IMR-90 (cell line): ENCODE measurements at regions not wholly inside any gene's neighbourhood (a gene's known extent, or its start where the extent isn't known, plus 50 kb on each side); places are given as distances from the start of the nearest gene placed in this dataset.

Source experiments
- ATAC-seq: fragments of 200-7000 bp; cut with Tn5 transposase; 2 replicates; pipeline ENCODE4 v1.9.1; 2020; ENCODE audit warnings: low read depth, mild to moderate bottlenecking, moderate library complexity
- BruUV-seq: library from RNA; stranded (reverse); fragments of 400-500 nt; replicated peaks from 2 replicates; lab custom pipeline; 2021; lab: Mats Ljungman, UMichigan
- CTCF ChIA-PET: fragments of 300-600 bp; formaldehyde crosslinking; extraction: SDS; loops from one replicate; lab custom pipeline; 2021; ENCODE audit warnings: antibody characterized with exemption; lab: Yijun Ruan, JAX
- POLR2A ChIA-PET: fragments of 300-600 bp; sonication (Branson Sonifier 250); formaldehyde crosslinking; loops from one replicate; lab custom pipeline; 2022; ENCODE audit warnings: antibody characterized with exemption; ENCODE audit not compliant: unreplicated experiment; lab: Charles Lee
- DNase-seq: peaks from one replicate; pipeline ENCODE4 v3.0.0; 2013
- H2AFZ ChIP-seq: replicated peaks from 2 replicates; pipeline ENCODE3; 2013; ENCODE audit warnings: low read length, mild to moderate bottlenecking; ENCODE audit not compliant: poor library complexity
- H2AK5ac ChIP-seq: 2 replicates; pipeline ENCODE4 v1.6.1; 2013; ENCODE audit warnings: low read depth, low read length, inconsistent platforms
- H2AK9ac ChIP-seq: replicated peaks from 2 replicates; pipeline ENCODE3; 2013; ENCODE audit warnings: mild to moderate bottlenecking, low read depth, low read length, moderate library complexity; ENCODE audit not compliant: poor library complexity
- H2BK120ac ChIP-seq: 2 replicates; pipeline ENCODE4 v1.6.1; 2013; ENCODE audit warnings: low read depth, low read length, inconsistent platforms
- H2BK15ac ChIP-seq: 3 replicates; pipeline ENCODE4 v1.6.1; 2013; ENCODE audit warnings: low read depth, low read length, inconsistent platforms
- H2BK20ac ChIP-seq: 2 replicates; pipeline ENCODE4 v1.6.1; 2013; ENCODE audit warnings: low read depth, mild to moderate bottlenecking, inconsistent platforms, low read length, moderate library complexity
- H2BK5ac ChIP-seq: 2 replicates; pipeline ENCODE4 v1.6.1; 2013; ENCODE audit warnings: mild to moderate bottlenecking, low read depth, low read length, inconsistent platforms; ENCODE audit not compliant: poor library complexity, severe bottlenecking
- H3K14ac ChIP-seq: replicated peaks from 2 replicates; pipeline ENCODE4 v1.6.1; 2013; ENCODE audit warnings: low read depth, low read length, inconsistent platforms
- H3K18ac ChIP-seq: 2 replicates; pipeline ENCODE4 v1.6.1; 2013; ENCODE audit warnings: low read depth, low read length, control low read depth
- H3K23ac ChIP-seq: 2 replicates; pipeline ENCODE4 v1.6.1; 2013; ENCODE audit warnings: low read depth, low read length, inconsistent platforms
- H3K27ac ChIP-seq: 2 replicates; pipeline ENCODE4 v1.5.1; 2013; ENCODE audit warnings: mild to moderate bottlenecking, control low read depth, low read length; ENCODE audit not compliant: insufficient read depth
- H3K27me3 ChIP-seq: 2 replicates; pipeline ENCODE4 v1.6.1; 2013; ENCODE audit warnings: low read length; ENCODE audit not compliant: control insufficient read depth, insufficient read depth
- H3K36me3 ChIP-seq: 2 replicates; pipeline ENCODE4 v1.6.1; 2013; ENCODE audit warnings: low read length, mixed read lengths; ENCODE audit not compliant: control insufficient read depth, insufficient read depth
- H3K4ac ChIP-seq: 2 replicates; pipeline ENCODE4 v1.6.1; 2013; ENCODE audit warnings: low read depth, low read length, inconsistent platforms
- H3K4me1 ChIP-seq: 2 replicates; pipeline ENCODE4 v1.6.1; 2013; ENCODE audit warnings: low read length, mixed read lengths; ENCODE audit not compliant: control insufficient read depth, insufficient read depth
- H3K4me2 ChIP-seq: 2 replicates; pipeline ENCODE4 v1.6.1; 2013; ENCODE audit warnings: low read depth, mild to moderate bottlenecking, control low read depth, low read length, moderate library complexity
- H3K4me3 ChIP-seq: 2 replicates; pipeline ENCODE4 v1.5.1; 2013; ENCODE audit warnings: low read depth, mild to moderate bottlenecking, control low read depth, low read length, moderate library complexity; ENCODE audit not compliant: insufficient read depth
- H3K56ac ChIP-seq: 2 replicates; pipeline ENCODE4 v1.6.1; 2013; ENCODE audit warnings: low read length, inconsistent platforms; ENCODE audit not compliant: insufficient read depth; ENCODE audit errors: extremely low read depth
- H3K79me1 ChIP-seq, 2 experiments: 2 replicates each; pipeline ENCODE4 v1.6.1; 2013; ENCODE audit warnings: low read length in 2 of 2, inconsistent platforms in 1 of 2, low read depth in 1 of 2
- H3K9ac ChIP-seq: 2 replicates; pipeline ENCODE4 v1.6.1; 2013; ENCODE audit warnings: low read depth, low read length, control low read depth
- H3K9me1 ChIP-seq: 2 replicates; pipeline ENCODE4 v1.6.1; 2013; ENCODE audit warnings: low read length, inconsistent platforms; ENCODE audit not compliant: insufficient read depth
- H3K9me3 ChIP-seq: 2 replicates; pipeline ENCODE4 v1.6.1; 2013; ENCODE audit warnings: low read length; ENCODE audit not compliant: control insufficient read depth, insufficient read depth
- H4K20me1 ChIP-seq: 2 replicates; pipeline ENCODE4 v1.6.1; 2013; ENCODE audit warnings: low read length, inconsistent platforms; ENCODE audit not compliant: insufficient read depth
- H4K5ac ChIP-seq: 2 replicates; pipeline ENCODE4 v1.6.1; 2013; ENCODE audit warnings: mild to moderate bottlenecking, low read depth, low read length, control low read depth
- H4K8ac ChIP-seq, 2 experiments: 2 replicates each; pipeline ENCODE4 v1.6.1; 2013; ENCODE audit warnings: low read depth in 2 of 2, low read length in 2 of 2, control low read depth in 1 of 2, inconsistent platforms in 1 of 2
- H4K91ac ChIP-seq: 2 replicates; pipeline ENCODE4 v1.6.1; 2013; ENCODE audit warnings: low read depth, low read length, inconsistent platforms; ENCODE audit not compliant: insufficient read depth
- RAD21 ChIP-seq: IDR thresholded peaks from 2 replicates; pipeline ENCODE4 v1.6.1; 2012; ENCODE audit warnings: low read length, improper control_type of control experiment
- WGBS, 2 experiments: methylation state at CpG; one replicate each; pipeline versions ENCODE4 v1.1.5 to v1.1.7; 2013; ENCODE audit warnings: missing lambda C conversion rate in 2 of 2; ENCODE audit not compliant: insufficient read length in 1 of 2; ENCODE audit errors: extremely low coverage in 2 of 2; 5-methylcytosine and 5-hydroxymethylcytosine counted together
- dilution Hi-C: fragments of 300-500 bp; cut with HindIII; formaldehyde crosslinking; loops from one replicate; pipeline ENCODE4 v1.14.3; 2018; ENCODE audit warnings: low sequenced_read_pairs; ENCODE audit not compliant: unreplicated experiment
- in situ Hi-C: fragments of 300-500 bp; cut with MboI; formaldehyde crosslinking; loops from 3 replicates; pipeline ENCODE4 v1.14.3; 2019; ENCODE audit warnings: low sequenced_read_pairs, inconsistent platforms, mixed read lengths
- intact Hi-C: fragments of 100-400 bp; cut with micrococcal nuclease; formaldehyde crosslinking; loops from 2 replicates; pipeline ENCODE4 v1.10.0; 2022
- TF ChIP-seq, protein P1 (sequence below): conservative IDR thresholded peaks from 2 replicates; pipeline ENCODE4 v1.5.1; 2012; ENCODE audit warnings: mild to moderate bottlenecking, low read depth, low read length, improper control_type of control experiment

DNA sequence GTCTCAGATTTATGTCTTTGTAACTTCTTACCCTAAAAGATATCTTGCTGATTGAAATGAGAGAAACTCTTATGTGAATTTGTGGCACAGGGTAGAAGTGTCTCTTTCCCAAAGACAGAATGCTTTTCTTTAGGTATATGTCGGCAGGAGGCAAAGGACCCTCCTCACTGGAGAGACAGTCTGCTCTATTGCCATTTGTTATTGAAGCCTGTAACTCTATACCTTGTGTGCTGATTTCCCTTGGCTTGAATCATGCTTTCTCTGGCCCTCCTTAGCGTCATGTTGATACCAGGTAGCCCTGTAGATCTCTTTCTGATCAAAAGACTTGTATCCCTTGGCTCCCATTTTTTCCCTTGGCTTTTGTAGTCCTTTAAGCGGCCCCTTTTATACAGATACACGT is 284.3 kb downstream of the CXXC4 start:
- Histone ChIP-seq H2BK20ac (no peak overlapping the region), H3K9me3 (peaks cover 8% of the 10 kb centered on the region), H2AFZ (no peak overlapping the region), H3K23ac (no peak overlapping the region), H3K4me1 (no peaks in the 10 kb centered on the region), H3K56ac (no peak overlapping the region), H4K20me1 (no peaks in the 10 kb centered on the region), H2AK5ac (no peak overlapping the region), H3K79me1 (no peaks in the 10 kb centered on the region), H3K9me1 (no peaks in the 10 kb centered on the region), H2AK9ac (no peak overlapping the region), H3K14ac (no peak overlapping the region), H3K9ac (no peak overlapping the region), H2BK15ac (no peak overlapping the region), H4K91ac (no peak overlapping the region), H3K18ac (no peak overlapping the region), H3K27ac (no peak overlapping the region), H3K4ac (no peak overlapping the region), H4K5ac (no peak overlapping the region), H2BK120ac (no peak overlapping the region), H4K8ac (no peak overlapping the region), H2BK5ac (no peak overlapping the region), H3K4me3 (no peak overlapping the region), H3K27me3 (no peaks in the 10 kb centered on the region), H3K4me2 (no peak overlapping the region), H3K36me3 (no peaks in the 10 kb centered on the region)
- BruUV-seq: no TSS peak
- intact Hi-C loops: no loop called here
- CTCF ChIA-PET: no interaction called here
- no CpG with 5 or more reads among the region's 4 CpGs for WGBS, 2 experiments
- POLR2A ChIA-PET: no interaction called here
- dilution Hi-C loops: no loop called here
- ATAC-seq (no peak), DNase-seq (no peak)
- in situ Hi-C loops: no loop called here
- TF ChIP-seq RAD21: no peak
- TF ChIP-seq, protein P1, sequence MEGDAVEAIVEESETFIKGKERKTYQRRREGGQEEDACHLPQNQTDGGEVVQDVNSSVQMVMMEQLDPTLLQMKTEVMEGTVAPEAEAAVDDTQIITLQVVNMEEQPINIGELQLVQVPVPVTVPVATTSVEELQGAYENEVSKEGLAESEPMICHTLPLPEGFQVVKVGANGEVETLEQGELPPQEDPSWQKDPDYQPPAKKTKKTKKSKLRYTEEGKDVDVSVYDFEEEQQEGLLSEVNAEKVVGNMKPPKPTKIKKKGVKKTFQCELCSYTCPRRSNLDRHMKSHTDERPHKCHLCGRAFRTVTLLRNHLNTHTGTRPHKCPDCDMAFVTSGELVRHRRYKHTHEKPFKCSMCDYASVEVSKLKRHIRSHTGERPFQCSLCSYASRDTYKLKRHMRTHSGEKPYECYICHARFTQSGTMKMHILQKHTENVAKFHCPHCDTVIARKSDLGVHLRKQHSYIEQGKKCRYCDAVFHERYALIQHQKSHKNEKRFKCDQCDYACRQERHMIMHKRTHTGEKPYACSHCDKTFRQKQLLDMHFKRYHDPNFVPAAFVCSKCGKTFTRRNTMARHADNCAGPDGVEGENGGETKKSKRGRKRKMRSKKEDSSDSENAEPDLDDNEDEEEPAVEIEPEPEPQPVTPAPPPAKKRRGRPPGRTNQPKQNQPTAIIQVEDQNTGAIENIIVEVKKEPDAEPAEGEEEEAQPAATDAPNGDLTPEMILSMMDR: no peak
